Keratinocyte (primary cell): ENCODE measurements at regions not wholly inside any gene's neighbourhood (a gene's known extent, or its start where the extent isn't known, plus 50 kb on each side); places are given as distances from the start of the nearest gene placed in this dataset.

ENCODE experiments used
- CTCF ChIP-seq, 3 experiments: IDR thresholded peaks in 1 of 3; conservative IDR thresholded peaks in 1 of 3; optimal IDR thresholded peaks in 1 of 3; 2 replicates in 2 of 3; 3 replicates in 1 of 3; pipeline versions ENCODE3 to v1.5.1; 2011; ENCODE audit warnings: low read length in 3 of 3, mild to moderate bottlenecking in 3 of 3, moderate library complexity in 2 of 3, control low read depth in 1 of 3, inconsistent platforms in 1 of 3; ENCODE audit not compliant: insufficient read depth in 2 of 3; ENCODE audit errors: extremely low read depth in 1 of 3
- EZH2 ChIP-seq: IDR thresholded peaks from one replicate; pipeline ENCODE4 v1.6.1; 2012; ENCODE audit warnings: inconsistent platforms, mild to moderate bottlenecking, low read length, moderate library complexity

- no peak for TF ChIP-seq CTCF (optimal IDR thresholded peaks at IDR 0.05 in 1 of 3, IDR thresholded peaks at IDR 0.05 in 1 of 3, conservative IDR thresholded peaks at IDR 0.05 in 1 of 3; ENCODE audit: extremely low read depth in 1 of 3, insufficient read depth in 2 of 3, low read length in 3 of 3)
- no peak for TF ChIP-seq EZH2
These were observed 338.4 kb upstream of the TMPRSS15 start for GRCh38 chr21:18741954-18742353.
